ENCODE measurements at regions not wholly inside any gene's neighbourhood (a gene's known extent, or its start where the extent isn't known, plus 50 kb on each side); places are given as distances from the start of the nearest gene placed in this dataset.

- TF ChIP-seq, protein P1, sequence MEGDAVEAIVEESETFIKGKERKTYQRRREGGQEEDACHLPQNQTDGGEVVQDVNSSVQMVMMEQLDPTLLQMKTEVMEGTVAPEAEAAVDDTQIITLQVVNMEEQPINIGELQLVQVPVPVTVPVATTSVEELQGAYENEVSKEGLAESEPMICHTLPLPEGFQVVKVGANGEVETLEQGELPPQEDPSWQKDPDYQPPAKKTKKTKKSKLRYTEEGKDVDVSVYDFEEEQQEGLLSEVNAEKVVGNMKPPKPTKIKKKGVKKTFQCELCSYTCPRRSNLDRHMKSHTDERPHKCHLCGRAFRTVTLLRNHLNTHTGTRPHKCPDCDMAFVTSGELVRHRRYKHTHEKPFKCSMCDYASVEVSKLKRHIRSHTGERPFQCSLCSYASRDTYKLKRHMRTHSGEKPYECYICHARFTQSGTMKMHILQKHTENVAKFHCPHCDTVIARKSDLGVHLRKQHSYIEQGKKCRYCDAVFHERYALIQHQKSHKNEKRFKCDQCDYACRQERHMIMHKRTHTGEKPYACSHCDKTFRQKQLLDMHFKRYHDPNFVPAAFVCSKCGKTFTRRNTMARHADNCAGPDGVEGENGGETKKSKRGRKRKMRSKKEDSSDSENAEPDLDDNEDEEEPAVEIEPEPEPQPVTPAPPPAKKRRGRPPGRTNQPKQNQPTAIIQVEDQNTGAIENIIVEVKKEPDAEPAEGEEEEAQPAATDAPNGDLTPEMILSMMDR (conservative IDR thresholded peaks at IDR 0.05; ENCODE audit: low read depth, low read length), result no peak
- TF ChIP-seq CEBPB (IDR thresholded peaks at IDR 0.05; ENCODE audit: low read depth, low read length), result no peak
- TF ChIP-seq POLR2A (IDR thresholded peaks at IDR 0.05; ENCODE audit: low read depth, low read length), result no peak
- TF ChIP-seq BHLHE40 (IDR thresholded peaks at IDR 0.05; ENCODE audit: low read depth, low read length), result no peak
- TF ChIP-seq RAD21 (IDR thresholded peaks at IDR 0.05; ENCODE audit: low read length), result no peak
- TF ChIP-seq, protein P2, sequence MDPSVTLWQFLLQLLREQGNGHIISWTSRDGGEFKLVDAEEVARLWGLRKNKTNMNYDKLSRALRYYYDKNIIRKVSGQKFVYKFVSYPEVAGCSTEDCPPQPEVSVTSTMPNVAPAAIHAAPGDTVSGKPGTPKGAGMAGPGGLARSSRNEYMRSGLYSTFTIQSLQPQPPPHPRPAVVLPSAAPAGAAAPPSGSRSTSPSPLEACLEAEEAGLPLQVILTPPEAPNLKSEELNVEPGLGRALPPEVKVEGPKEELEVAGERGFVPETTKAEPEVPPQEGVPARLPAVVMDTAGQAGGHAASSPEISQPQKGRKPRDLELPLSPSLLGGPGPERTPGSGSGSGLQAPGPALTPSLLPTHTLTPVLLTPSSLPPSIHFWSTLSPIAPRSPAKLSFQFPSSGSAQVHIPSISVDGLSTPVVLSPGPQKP (IDR thresholded peaks at IDR 0.05; ENCODE audit: borderline replicate concordance, low read depth, low read length), result no peak
- TF ChIP-seq, protein P3, sequence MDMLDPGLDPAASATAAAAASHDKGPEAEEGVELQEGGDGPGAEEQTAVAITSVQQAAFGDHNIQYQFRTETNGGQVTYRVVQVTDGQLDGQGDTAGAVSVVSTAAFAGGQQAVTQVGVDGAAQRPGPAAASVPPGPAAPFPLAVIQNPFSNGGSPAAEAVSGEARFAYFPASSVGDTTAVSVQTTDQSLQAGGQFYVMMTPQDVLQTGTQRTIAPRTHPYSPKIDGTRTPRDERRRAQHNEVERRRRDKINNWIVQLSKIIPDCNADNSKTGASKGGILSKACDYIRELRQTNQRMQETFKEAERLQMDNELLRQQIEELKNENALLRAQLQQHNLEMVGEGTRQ (IDR thresholded peaks at IDR 0.05; ENCODE audit: low read depth, low read length), result no peak
These were observed 1072.3 kb downstream of the FLRT2 start for GRCh38 chr14:86602263-86602662.

Measured in IMR-90 (cell line).